H1 (cell line): ENCODE measurements at regions not wholly inside any gene's neighbourhood (a gene's known extent, or its start where the extent isn't known, plus 50 kb on each side); places are given as distances from the start of the nearest gene placed in this dataset.
A peak's percentile ranks its signal among the peaks of the same experiment; 100 is the strongest.

Experiments used
- CTCF ChIA-PET: fragments of 300-600 bp; sonication (Branson Sonifier 250); formaldehyde crosslinking; loops from one replicate; lab custom pipeline; 2021; ENCODE audit not compliant: partially characterized antibody; lab: Charles Lee
- POLR2A ChIA-PET: fragments of 300-600 bp; sonication (Branson Sonifier 250); formaldehyde crosslinking; loops from one replicate; lab custom pipeline; 2021; ENCODE audit warnings: inconsistent platforms; ENCODE audit not compliant: partially characterized antibody; lab: Charles Lee
- DNase-seq, 2 experiments: peaks; one replicate each; pipeline versions ENCODE4 v3.0.0 to v3.0.0-alpha.2; 2010 to 2022; ENCODE audit warnings: low spot score in 2 of 2, low read depth in 1 of 2, mixed read lengths in 1 of 2
- FAIRE-seq: peaks from 2 replicates; lab custom pipeline; 2011; peaks lifted over from hg19 to GRCh38; lab: Jason Lieb, UNC
- H2AFZ ChIP-seq: 2 replicates; pipeline ENCODE4 v1.8.1; 2012; ENCODE audit warnings: low read length, inconsistent platforms
- H2AK5ac ChIP-seq: 2 replicates; pipeline ENCODE4 v1.6.1; 2013; ENCODE audit warnings: low read depth, low read length
- H2BK120ac ChIP-seq: replicated peaks from 2 replicates; pipeline ENCODE3; 2013; ENCODE audit warnings: low read depth, low read length, inconsistent platforms
- H2BK12ac ChIP-seq: 2 replicates; pipeline ENCODE4 v1.6.1; 2013; ENCODE audit warnings: low read depth, low read length
- H2BK15ac ChIP-seq: 2 replicates; pipeline ENCODE4 v1.6.1; 2013; ENCODE audit warnings: low read length
- H2BK20ac ChIP-seq: 2 replicates; pipeline ENCODE4 v1.6.1; 2013; ENCODE audit warnings: low read length
- H2BK5ac ChIP-seq: 2 replicates; pipeline ENCODE4 v1.6.1; 2013; ENCODE audit warnings: low read depth, low read length
- H3K14ac ChIP-seq: 2 replicates; pipeline ENCODE4 v1.6.1; 2013; ENCODE audit warnings: inconsistent platforms; ENCODE audit not compliant: insufficient read length
- H3K18ac ChIP-seq: 2 replicates; pipeline ENCODE4 v1.6.1; 2013; ENCODE audit warnings: low read length; ENCODE audit errors: extremely low read depth
- H3K23ac ChIP-seq: 2 replicates; pipeline ENCODE4 v1.6.1; 2013; ENCODE audit warnings: inconsistent platforms; ENCODE audit not compliant: insufficient read length
- H3K23me2 ChIP-seq: 2 replicates; pipeline ENCODE4 v1.6.1; 2013; ENCODE audit warnings: low read depth, low read length
- H3K27ac ChIP-seq: 2 replicates; pipeline ENCODE4 v1.6.1; 2011; ENCODE audit warnings: low read depth, low read length, inconsistent platforms
- H3K27me3 ChIP-seq, 4 experiments: replicated peaks in 1 of 4; 1 replicate in 1 of 4; 2 replicates in 3 of 4; pipeline versions ENCODE4 v1.6.1 to v1.8.1; 2011 to 2013; ENCODE audit warnings: low read length in 3 of 4, mild to moderate bottlenecking in 3 of 4, inconsistent platforms in 2 of 4, mixed read lengths in 2 of 4, moderate library complexity in 1 of 4; ENCODE audit not compliant: control insufficient read depth in 3 of 4, insufficient read depth in 3 of 4; ENCODE audit errors: extremely low read depth in 1 of 4
- H3K36me3 ChIP-seq, 4 experiments: 2 replicates each; pipeline versions ENCODE4 v1.6.1 to v1.8.1; 2011 to 2013; ENCODE audit warnings: mild to moderate bottlenecking in 4 of 4, low read length in 3 of 4, moderate library complexity in 2 of 4, control low read depth in 1 of 4, inconsistent platforms in 1 of 4; ENCODE audit not compliant: insufficient read depth in 4 of 4, control insufficient read depth in 2 of 4
- H3K4ac ChIP-seq: replicated peaks from 2 replicates; pipeline ENCODE3; 2013; ENCODE audit warnings: low read length, low read depth, mixed read lengths, inconsistent platforms; ENCODE audit not compliant: insufficient read length
- H3K4me1 ChIP-seq, 4 experiments: replicated peaks in 1 of 4; 1 replicate in 1 of 4; 2 replicates in 3 of 4; pipeline versions ENCODE4 v1.6.1 to v1.8.1; 2011 to 2013; ENCODE audit warnings: low read length in 3 of 4, inconsistent platforms in 2 of 4, mixed read lengths in 1 of 4; ENCODE audit not compliant: insufficient read depth in 4 of 4, control insufficient read depth in 3 of 4
- H3K4me2 ChIP-seq, 2 experiments: 2 replicates each; pipeline versions ENCODE4 v1.6.1 to v1.8.1; 2011 to 2013; ENCODE audit warnings: low read depth in 2 of 2, low read length in 2 of 2, control low read depth in 1 of 2, inconsistent platforms in 1 of 2, mild to moderate bottlenecking in 1 of 2; ENCODE audit not compliant: insufficient read depth in 1 of 2
- H3K4me3 ChIP-seq, 4 experiments: fragments of 200-600, 300-600 bp in 1 of 4; sonication (generic), shearing (Covaris generic), sonication (Bioruptor Twin) in 1 of 4; 2 replicates each; pipeline versions ENCODE4 v1.5.1 to v1.8.1; 2011 to 2016; ENCODE audit warnings: low read length in 4 of 4, low read depth in 3 of 4, control low read depth in 2 of 4, inconsistent platforms in 2 of 4, mild to moderate bottlenecking in 2 of 4, mixed read lengths in 1 of 4, moderate library complexity in 1 of 4; ENCODE audit not compliant: insufficient read depth in 2 of 4; ENCODE audit errors: extremely low read depth in 1 of 4
- H3K56ac ChIP-seq: replicated peaks from 2 replicates; pipeline ENCODE3; 2013; ENCODE audit warnings: low read depth, mild to moderate bottlenecking, mixed read lengths, low read length, inconsistent platforms; ENCODE audit not compliant: insufficient read length
- H3K79me1 ChIP-seq: 2 replicates; pipeline ENCODE4 v1.6.1; 2013; ENCODE audit warnings: low read depth, low read length, control low read depth
- H3K79me2 ChIP-seq, 2 experiments: 2 replicates each; pipeline versions ENCODE4 v1.6.1 to v1.8.1; 2012 to 2013; ENCODE audit warnings: low read length in 2 of 2, mild to moderate bottlenecking in 2 of 2, inconsistent platforms in 1 of 2; ENCODE audit not compliant: insufficient read depth in 2 of 2, control insufficient read depth in 1 of 2
- H3K9ac ChIP-seq, 4 experiments: replicated peaks in 1 of 4; 1 replicate in 1 of 4; 2 replicates in 3 of 4; pipeline versions ENCODE4 v1.6.1 to v1.8.1; 2011 to 2013; ENCODE audit warnings: low read depth in 3 of 4, low read length in 3 of 4, control low read depth in 2 of 4, mild to moderate bottlenecking in 2 of 4, moderate library complexity in 2 of 4, inconsistent platforms in 1 of 4; ENCODE audit errors: extremely low read depth in 1 of 4
- H3K9me3 ChIP-seq, 2 experiments: 2 replicates each; pipeline versions ENCODE4 v1.6.1 to v1.8.1; 2012 to 2013; ENCODE audit warnings: mild to moderate bottlenecking in 2 of 2, moderate library complexity in 2 of 2, control low read depth in 1 of 2, inconsistent platforms in 1 of 2, low read depth in 1 of 2, low read length in 1 of 2, mixed read lengths in 1 of 2; ENCODE audit not compliant: insufficient read depth in 2 of 2
- H4K20me1 ChIP-seq, 2 experiments: replicated peaks in 1 of 2; 2 replicates each; pipeline versions ENCODE3 to v1.8.1; 2011 to 2013; ENCODE audit warnings: inconsistent platforms in 2 of 2, low read length in 2 of 2, mild to moderate bottlenecking in 1 of 2; ENCODE audit not compliant: insufficient read depth in 2 of 2, control insufficient read depth in 1 of 2
- H4K5ac ChIP-seq: 2 replicates; pipeline ENCODE4 v1.6.1; 2013; ENCODE audit warnings: low read length, low read depth, mixed read lengths, inconsistent platforms; ENCODE audit not compliant: insufficient read length
- H4K8ac ChIP-seq: 2 replicates; pipeline ENCODE4 v1.8.0; 2013; ENCODE audit warnings: mild to moderate bottlenecking, moderate library complexity, low read length, inconsistent platforms; ENCODE audit not compliant: insufficient read depth; ENCODE audit errors: extremely low read depth
- H4K91ac ChIP-seq: replicated peaks from 2 replicates; pipeline ENCODE3; 2013; ENCODE audit warnings: low read length, mixed read lengths, inconsistent platforms; ENCODE audit not compliant: insufficient read length
- ASH2L ChIP-seq: fragments of 200-600, 300-600 bp; sonication (generic); IDR thresholded peaks from one replicate; pipeline ENCODE4 v1.7.1; 2017; ENCODE audit warnings: low read length
- ATF2 ChIP-seq: IDR thresholded peaks from 2 replicates; pipeline ENCODE4 v1.6.1; 2012; ENCODE audit warnings: low read length, inconsistent platforms
- E2F6 ChIP-seq: IDR thresholded peaks from 2 replicates; pipeline ENCODE4 v1.6.1; 2012; ENCODE audit warnings: inconsistent platforms
- JUN ChIP-seq: IDR thresholded peaks from 2 replicates; pipeline ENCODE4 v1.6.1; 2011; ENCODE audit warnings: low read depth, mild to moderate bottlenecking, improper control_type of control experiment, low read length
- KDM4A ChIP-seq: IDR thresholded peaks from one replicate; pipeline ENCODE4 v1.7.1; 2012; ENCODE audit warnings: low read depth, mild to moderate bottlenecking, moderate library complexity, low read length, inconsistent platforms; ENCODE audit not compliant: severe bottlenecking
- RNF2 ChIP-seq: fragments of 200-900, 300-1000 bp; sonication (generic); IDR thresholded peaks from 2 replicates; pipeline ENCODE4 v1.7.1; 2016; ENCODE audit warnings: borderline replicate concordance, low read depth, mild to moderate bottlenecking, antibody characterized with exemption, low read length; ENCODE audit not compliant: poor library complexity, severe bottlenecking; ENCODE audit errors: missing control alignments
- SUZ12 ChIP-seq: fragments of 200-600 bp; sonication (generic); IDR thresholded peaks from 2 replicates; pipeline ENCODE4 v1.6.1; 2012; ENCODE audit warnings: mild to moderate bottlenecking, inconsistent platforms, low read length, moderate library complexity, mixed read lengths
- TCF12 ChIP-seq: IDR thresholded peaks from 2 replicates; pipeline ENCODE4 v1.6.1; 2011; ENCODE audit warnings: low read depth, mild to moderate bottlenecking, low read length
- YY1 ChIP-seq: IDR thresholded peaks from 2 replicates; pipeline ENCODE4 v1.6.1; 2011; ENCODE audit warnings: low read depth, mild to moderate bottlenecking, low read length
- ZNF274 ChIP-seq: IDR thresholded peaks from 2 replicates; pipeline ENCODE4 v1.7.0; 2012; ENCODE audit warnings: low read length, borderline replicate concordance; ENCODE audit errors: extremely low read depth
- WGBS, 2 experiments: shearing (Covaris generic) in 1 of 2; methylation state at CpG; one replicate each; pipeline versions ENCODE4 v1.1.6 to v1.1.7; 2013 to 2015; ENCODE audit warnings: low lambda C conversion rate in 2 of 2, mixed read lengths in 2 of 2, inconsistent platforms in 1 of 2, low coverage in 1 of 2, missing lambda C conversion rate in 1 of 2; ENCODE audit not compliant: insufficient replicate concordance in 2 of 2, insufficient coverage in 1 of 2, insufficient read length in 1 of 2; ENCODE audit errors: extremely low coverage in 1 of 2, missing lambda C conversion rate in 1 of 2; 5-methylcytosine and 5-hydroxymethylcytosine counted together

GRCh38 chr14:71754422-71755095 lies 177.7 kb upstream of the RGS6 start:
- 0 out of 2 replicates have a peak overlapping the region, but pooled peaks have one; percentile 62 for H4K8ac ChIP-seq
- H3K14ac ChIP-seq: no peak overlapping the region
- H2BK5ac ChIP-seq: 0 out of 2 replicates have a peak overlapping the region, but pooled peaks have one; percentile 44
- H3K56ac ChIP-seq: no peak overlapping the region
- WGBS, 2 experiments: 81% methylated on average over 17 of the region's 17 CpGs; no CpG with 5 or more reads in 1 of the 2 experiments
- DNase-seq (no peak), FAIRE-seq (no peak)
- H3K4me1 ChIP-seq: peaks cover 0 to 6% (median 4%) of the 10 kb centered on the region in 4 experiments; a peak in 4 of 7 replicates
- POLR2A ChIA-PET: no interaction called here
- no peaks in the 10 kb centered on the region for H3K79me2 ChIP-seq
- no peaks in the 10 kb centered on the region for H3K9me3 ChIP-seq
- no peak overlapping the region for H3K23ac ChIP-seq
- H4K91ac ChIP-seq: no peak overlapping the region
- H3K27me3 ChIP-seq: no peaks in the 10 kb centered on the region
- H2BK120ac ChIP-seq: no peak overlapping the region
- no peaks in the 10 kb centered on the region for H4K20me1 ChIP-seq
- H2BK20ac ChIP-seq: peak overlapping the region; percentile 61; the same call in 1 of the 2 replicates
- no peaks in the 10 kb centered on the region for H3K36me3 ChIP-seq
- H4K5ac ChIP-seq: no peak overlapping the region
- no peak overlapping the region for H3K4me2 ChIP-seq
- no peak overlapping the region for H3K18ac ChIP-seq
- H3K23me2 ChIP-seq: no peaks in the 10 kb centered on the region
- H2AFZ ChIP-seq: no peak overlapping the region
- no peak overlapping the region for H3K4me3 ChIP-seq
- no peak overlapping the region for H3K4ac ChIP-seq
- peak overlapping the region; percentile 80; the same call in 1 of the 2 replicates for H2BK12ac ChIP-seq
- 0 out of 2 replicates have a peak overlapping the region, but pooled peaks have one; percentile 46 for H2AK5ac ChIP-seq
- H2BK15ac ChIP-seq: peak overlapping the region; percentile 92; the same call in 1 of the 2 replicates
- no peak overlapping the region for H3K9ac ChIP-seq
- CTCF ChIA-PET: interaction anchor here (0.7 to 4.9 kb wide), 13 partner anchors 16 to 618 kb away, joined by 3 to 33 read pairs (median 3); no protein-coding TSS in a partner anchor
- H3K79me1 ChIP-seq: no peaks in the 10 kb centered on the region
- no peak overlapping the region for H3K27ac ChIP-seq
- TF ChIP-seq YY1: no peak
- TF ChIP-seq ASH2L: no peak
- TF ChIP-seq SUZ12: no peak
- no peak for TF ChIP-seq ZNF274
- no peak for TF ChIP-seq TCF12
- no peak for TF ChIP-seq E2F6
- no peak for TF ChIP-seq ATF2
- no peak for TF ChIP-seq KDM4A
- TF ChIP-seq JUN: no peak
- TF ChIP-seq RNF2: no peak
